GM12864 (cell line): ENCODE measurements at regions not wholly inside any gene's neighbourhood (a gene's known extent, or its start where the extent isn't known, plus 50 kb on each side); places are given as distances from the start of the nearest gene placed in this dataset.

Source experiments
- DNase-seq: peaks from one replicate; pipeline ENCODE4 v3.0.0-alpha.2; 2011; ENCODE audit warnings: low read depth
- H3K4me3 ChIP-seq: 2 replicates; pipeline ENCODE4 v1.5.1; 2011; ENCODE audit warnings: mild to moderate bottlenecking, low read depth, low read length, control low read depth
- CTCF ChIP-seq: IDR thresholded peaks from 2 replicates; pipeline ENCODE4 v1.5.1; 2011; ENCODE audit warnings: low read depth, mild to moderate bottlenecking, moderate library complexity, low read length, control low read depth, inconsistent platforms; ENCODE audit errors: missing control alignments

- no peak overlapping the region for H3K4me3 ChIP-seq
These were observed 127.2 kb upstream of the SLC25A48 start for GRCh38 chr5:135707302-135707701.

GRCh38 chr5:135706893-135707292 lies 127.6 kb upstream of the SLC25A48 start:
- DNase-seq = no peak
- H3K4me3 ChIP-seq = no peak overlapping the region
- TF ChIP-seq CTCF = no peak

More at GRCh38 chr5:135707302-135707701, 127.2 kb upstream of the SLC25A48 start:
- DNase-seq = no peak
- TF ChIP-seq CTCF = no peak

GRCh38 chr5:135706474-135706873 lies 127.7 kb upstream of the CXCL14 start:
- TF ChIP-seq CTCF = no peak
- H3K4me3 ChIP-seq = no peak overlapping the region
- no peak for DNase-seq

- DNase-seq = no peak
- TF ChIP-seq CTCF = no peak
- no peak overlapping the region for H3K4me3 ChIP-seq
These were observed 127.2 kb upstream of the CXCL14 start for GRCh38 chr5:135705941-135706466.

- no peak overlapping the region for H3K4me3 ChIP-seq
- TF ChIP-seq CTCF = no peak
- DNase-seq = no peak
These were observed 126.4 kb upstream of the CXCL14 start for GRCh38 chr5:135705141-135705631.

GRCh38 chr5:135704616-135705015 lies 125.8 kb upstream of the CXCL14 start:
- DNase-seq = no peak
- H3K4me3 ChIP-seq = no peak overlapping the region
- TF ChIP-seq CTCF = no peak

- no peak for TF ChIP-seq CTCF
- no peak for DNase-seq
- no peak overlapping the region for H3K4me3 ChIP-seq
These were observed 124.3 kb upstream of the CXCL14 start for GRCh38 chr5:135703016-135703550.
